Sigmoid colon (tissue), 6 donors: ENCODE measurements at regions not wholly inside any gene's neighbourhood (a gene's known extent, or its start where the extent isn't known, plus 50 kb on each side); places are given as distances from the start of the nearest gene placed in this dataset.

ENCODE experiments used
- DNase-seq: peaks from one replicate; pipeline ENCODE4 v3.0.0-alpha.2; 2019
- H3K27ac ChIP-seq, 4 donors: fragments of 200-600 bp; sonication (generic); one replicate each; pipeline ENCODE4 v1.5.1; 2016 to 2019; ENCODE audit warnings: mild to moderate bottlenecking in 1 of 4
- H3K27me3 ChIP-seq, 3 donors: fragments of 200-600 bp; sonication (generic); one replicate each; pipeline ENCODE4 v1.5.1; 2019; ENCODE audit warnings: mild to moderate bottlenecking in 1 of 3
- H3K36me3 ChIP-seq, 4 donors: fragments of 200-600 bp; sonication (generic); one replicate each; pipeline ENCODE4 v1.5.1; 2016 to 2019
- H3K4me1 ChIP-seq, 4 donors: fragments of 200-600 bp; sonication (generic); one replicate each; pipeline ENCODE4 v1.5.1; 2017 to 2019
- H3K4me3 ChIP-seq, 4 donors: fragments of 200-600 bp; sonication (generic); one replicate each; pipeline ENCODE4 v1.5.1; 2017 to 2019; ENCODE audit warnings: mild to moderate bottlenecking in 2 of 4, moderate library complexity in 1 of 4
- H3K9me3 ChIP-seq, 4 donors: fragments of 200-600 bp in 3 of 4; sonication (generic) in 3 of 4; one replicate each; pipeline versions ENCODE4 v1.5.1 to v1.6.1; 2013 to 2019
- CTCF ChIP-seq, 4 experiments: fragments of 450-650 bp in 3 of 4; fragments of 200-600 bp in 1 of 4; IDR thresholded peaks; one replicate each; pipeline ENCODE4 v1.5.1; 2016 to 2019; ENCODE audit warnings: antibody characterized with exemption in 4 of 4, mild to moderate bottlenecking in 3 of 4, moderate library complexity in 2 of 4
- EP300 ChIP-seq, 4 donors: sonication (generic); formaldehyde crosslinking; IDR thresholded peaks; one replicate each; pipeline ENCODE4 v1.6.1; 2017; ENCODE audit warnings: antibody characterized with exemption in 4 of 4
- POLR2A ChIP-seq, 2 donors: fragments of 450-650 bp; IDR thresholded peaks; one replicate each; pipeline ENCODE4 v1.6.1; 2016; ENCODE audit warnings: antibody characterized with exemption in 2 of 2, mild to moderate bottlenecking in 2 of 2, moderate library complexity in 2 of 2
- POLR2AphosphoS5 ChIP-seq, 4 donors: sonication (generic); formaldehyde crosslinking; IDR thresholded peaks; one replicate each; pipeline ENCODE4 v1.6.1; 2017; ENCODE audit warnings: antibody characterized with exemption in 4 of 4
- WGBS, 2 donors: extraction: QIAGEN DNeasy Blood & Tissue Kit; methylation state at CpG; one replicate each; pipeline ENCODE4 v1.1.7; 2013; 5-methylcytosine and 5-hydroxymethylcytosine counted together
- intact Hi-C: fragments of 100-400 bp; cut with DNase I; formaldehyde crosslinking; loops from one replicate; pipeline ENCODE4 v1.15.1; 2023
- donor health status: healthy with polysubstance abuse.
- donor health status: healthy.

GRCh38 chr6:147867433-147868226, 359.1 kb downstream of the SAMD5 start:
- Histone ChIP-seq H3K36me3 (no peaks in the 10 kb centered on the region), H3K4me1 (no peaks in the 10 kb centered on the region), H3K4me3 (no peak overlapping the region), H3K9me3 (no peaks in the 10 kb centered on the region), H3K27me3 (no peaks in the 10 kb centered on the region), H3K27ac (no peak overlapping the region)
- no peak for DNase-seq
- WGBS, 2 donors: 91 to 94% methylated on average over 4 of the region's 4 CpGs
- TF ChIP-seq CTCF (IDR thresholded peaks at IDR 0.05): no peak
- TF ChIP-seq POLR2AphosphoS5 (IDR thresholded peaks at IDR 0.05): no peak
- no peak for TF ChIP-seq EP300 (IDR thresholded peaks at IDR 0.05)
- TF ChIP-seq POLR2A (IDR thresholded peaks at IDR 0.05): no peak
- intact Hi-C loops: no loop called here

- no peaks in the 10 kb centered on the region for H3K9me3 ChIP-seq
- no peaks in the 10 kb centered on the region for H3K36me3 ChIP-seq
- H3K27ac ChIP-seq: no peak overlapping the region
- H3K27me3 ChIP-seq: no peaks in the 10 kb centered on the region
- no peak for DNase-seq
- WGBS, 2 donors: 27 to 59% methylated on average over 2 of the region's 2 CpGs
- TF ChIP-seq EP300 (IDR thresholded peaks at IDR 0.05): no peak
- no peak for TF ChIP-seq POLR2A (IDR thresholded peaks at IDR 0.05)
- no peak for TF ChIP-seq CTCF (IDR thresholded peaks at IDR 0.05)
- no peak for TF ChIP-seq POLR2AphosphoS5 (IDR thresholded peaks at IDR 0.05)
- no peak overlapping the region for H3K4me3 ChIP-seq
- no peaks in the 10 kb centered on the region for H3K4me1 ChIP-seq
- intact Hi-C loops: no loop called here
These were observed 360.1 kb downstream of the SAMD5 start for GRCh38 chr6:147868427-147869190.

- DNase-seq: no peak
- 63 to 82% methylated on average over 2 of the region's 2 CpGs for WGBS, 2 donors
- no peak overlapping the region for H3K27ac ChIP-seq
- no peaks in the 10 kb centered on the region for H3K27me3 ChIP-seq
- no peak overlapping the region for H3K4me3 ChIP-seq
- no peaks in the 10 kb centered on the region for H3K36me3 ChIP-seq
- no peaks in the 10 kb centered on the region for H3K9me3 ChIP-seq
- TF ChIP-seq POLR2A (IDR thresholded peaks at IDR 0.05) (no peak), EP300 (IDR thresholded peaks at IDR 0.05) (no peak), POLR2AphosphoS5 (IDR thresholded peaks at IDR 0.05) (no peak), CTCF (IDR thresholded peaks at IDR 0.05) (no peak)
- H3K4me1 ChIP-seq: no peaks in the 10 kb centered on the region
- intact Hi-C loops: no loop called here
These were observed 360.7 kb downstream of the SAMD5 start for GRCh38 chr6:147869201-147869600.

GRCh38 chr6:147869869-147870268, 361.4 kb downstream of the SAMD5 start:
- Histone ChIP-seq H3K4me1 (no peaks in the 10 kb centered on the region), H3K9me3 (no peaks in the 10 kb centered on the region), H3K4me3 (no peak overlapping the region), H3K27ac (no peak overlapping the region), H3K36me3 (no peaks in the 10 kb centered on the region), H3K27me3 (no peaks in the 10 kb centered on the region)
- no peak for DNase-seq
- intact Hi-C loops: no loop called here
- WGBS, 2 donors: 91 to 93% methylated on average over 5 of the region's 5 CpGs
- TF ChIP-seq EP300 (IDR thresholded peaks at IDR 0.05) (no peak), POLR2AphosphoS5 (IDR thresholded peaks at IDR 0.05) (no peak), CTCF (IDR thresholded peaks at IDR 0.05) (no peak), POLR2A (IDR thresholded peaks at IDR 0.05) (no peak)
